Mesenchymal stem cell (in vitro differentiated cells and primary cell): ENCODE measurements at regions not wholly inside any gene's neighbourhood (a gene's known extent, or its start where the extent isn't known, plus 50 kb on each side); places are given as distances from the start of the nearest gene placed in this dataset.
A peak's percentile ranks its signal among the peaks of the same experiment; 100 is the strongest.

Experiments
- DNase-seq: peaks from one replicate; pipeline ENCODE4 v3.0.0-alpha.2; 2013
- H2AFZ ChIP-seq: one replicate; pipeline ENCODE4 v1.6.1; 2013; ENCODE audit warnings: low read depth, mild to moderate bottlenecking, control low read depth, inconsistent platforms, low read length, moderate library complexity
- H2AK5ac ChIP-seq: 2 replicates; pipeline ENCODE4 v1.6.1; 2013; ENCODE audit warnings: low read length, moderate library complexity, mild to moderate bottlenecking, inconsistent platforms; ENCODE audit not compliant: severe bottlenecking
- H2BK120ac ChIP-seq: one replicate; pipeline ENCODE4 v1.6.1; 2013; ENCODE audit warnings: low read depth, mild to moderate bottlenecking, inconsistent platforms, low read length, moderate library complexity
- H2BK12ac ChIP-seq, 2 experiments: one replicate each; pipeline ENCODE4 v1.6.1; 2013; ENCODE audit warnings: inconsistent platforms in 2 of 2, low read length in 2 of 2, mild to moderate bottlenecking in 2 of 2, moderate library complexity in 2 of 2, control low read depth in 1 of 2
- H2BK15ac ChIP-seq: one replicate; pipeline ENCODE4 v1.6.1; 2013; ENCODE audit warnings: mild to moderate bottlenecking, low read depth, inconsistent platforms; ENCODE audit not compliant: poor library complexity, severe bottlenecking
- H2BK5ac ChIP-seq: 2 replicates; pipeline ENCODE4 v1.6.1; 2013; ENCODE audit warnings: low read depth, mild to moderate bottlenecking, low read length, control low read depth, inconsistent platforms; ENCODE audit not compliant: poor library complexity, severe bottlenecking
- H3K14ac ChIP-seq, 2 experiments: one replicate each; pipeline ENCODE4 v1.6.1; 2013; ENCODE audit warnings: inconsistent platforms in 2 of 2, low read length in 2 of 2, control low read depth in 1 of 2, mild to moderate bottlenecking in 1 of 2, moderate library complexity in 1 of 2
- H3K18ac ChIP-seq, 2 experiments: one replicate each; pipeline ENCODE4 v1.6.1; 2013; ENCODE audit warnings: inconsistent platforms in 2 of 2, low read length in 2 of 2, control low read depth in 1 of 2, low read depth in 1 of 2, mild to moderate bottlenecking in 1 of 2
- H3K23ac ChIP-seq, 2 experiments: one replicate each; pipeline ENCODE4 v1.6.1; 2013; ENCODE audit warnings: inconsistent platforms in 2 of 2, low read length in 2 of 2, mild to moderate bottlenecking in 2 of 2, moderate library complexity in 2 of 2, control low read depth in 1 of 2
- H3K27ac ChIP-seq: 2 replicates; pipeline ENCODE4 v1.5.1; 2013; ENCODE audit warnings: mild to moderate bottlenecking, moderate library complexity, low read length, control low read depth, inconsistent platforms; ENCODE audit not compliant: poor library complexity, severe bottlenecking
- H3K27me3 ChIP-seq, 2 experiments: 2 replicates each; pipeline versions ENCODE4 v1.6.1 to v1.7.0; 2013; ENCODE audit warnings: low read length in 2 of 2, mild to moderate bottlenecking in 2 of 2, moderate library complexity in 2 of 2, control low read depth in 1 of 2, inconsistent platforms in 1 of 2; ENCODE audit not compliant: control insufficient read depth in 1 of 2, insufficient read depth in 1 of 2
- H3K36me3 ChIP-seq, 2 experiments: 2 replicates each; pipeline versions ENCODE4 v1.6.1 to v1.7.0; 2013; ENCODE audit warnings: low read length in 2 of 2, control low read depth in 1 of 2, inconsistent platforms in 1 of 2, low read depth in 1 of 2, mild to moderate bottlenecking in 1 of 2; ENCODE audit not compliant: insufficient read depth in 2 of 2, control insufficient read depth in 1 of 2
- H3K4ac ChIP-seq, 2 experiments: one replicate each; pipeline ENCODE4 v1.6.1; 2013; ENCODE audit warnings: inconsistent platforms in 2 of 2, low read length in 2 of 2, mild to moderate bottlenecking in 2 of 2, moderate library complexity in 2 of 2, control low read depth in 1 of 2, low read depth in 1 of 2
- H3K4me1 ChIP-seq: 2 replicates; pipeline ENCODE4 v1.6.1; 2013; ENCODE audit warnings: low read depth, low read length, control low read depth; ENCODE audit not compliant: control insufficient read depth, insufficient read depth
- H3K4me2 ChIP-seq: 2 replicates; pipeline ENCODE4 v1.6.1; 2013; ENCODE audit warnings: low read length, mild to moderate bottlenecking, inconsistent platforms; ENCODE audit not compliant: poor library complexity, severe bottlenecking
- H3K4me3 ChIP-seq, 2 experiments: 2 replicates each; pipeline versions ENCODE4 v1.5.1 to v1.7.0; 2013; ENCODE audit warnings: low read length in 2 of 2, mild to moderate bottlenecking in 2 of 2, control low read depth in 1 of 2, low read depth in 1 of 2; ENCODE audit not compliant: insufficient read depth in 1 of 2
- H3K79me1 ChIP-seq: replicated peaks from 2 replicates; pipeline ENCODE4 v1.6.1; 2013; ENCODE audit warnings: mild to moderate bottlenecking, control low read depth, low read length, inconsistent platforms; ENCODE audit not compliant: poor library complexity, severe bottlenecking
- H3K9ac ChIP-seq: 2 replicates; pipeline ENCODE4 v1.7.0; 2013; ENCODE audit warnings: mild to moderate bottlenecking, low read length, moderate library complexity
- H3K9me3 ChIP-seq: 2 replicates; pipeline ENCODE4 v1.7.0; 2013; ENCODE audit warnings: mild to moderate bottlenecking, low read length; ENCODE audit not compliant: control insufficient read depth
- H4K8ac ChIP-seq: one replicate; pipeline ENCODE4 v1.6.1; 2013; ENCODE audit warnings: inconsistent platforms, mild to moderate bottlenecking, low read length, moderate library complexity
- H4K91ac ChIP-seq: one replicate; pipeline ENCODE4 v1.6.1; 2013; ENCODE audit warnings: mild to moderate bottlenecking, low read length, inconsistent platforms
- WGBS: methylation state at CpG from one replicate; pipeline ENCODE4 v1.1.7; 2013; ENCODE audit warnings: mixed read lengths; 5-methylcytosine and 5-hydroxymethylcytosine counted together

DNA sequence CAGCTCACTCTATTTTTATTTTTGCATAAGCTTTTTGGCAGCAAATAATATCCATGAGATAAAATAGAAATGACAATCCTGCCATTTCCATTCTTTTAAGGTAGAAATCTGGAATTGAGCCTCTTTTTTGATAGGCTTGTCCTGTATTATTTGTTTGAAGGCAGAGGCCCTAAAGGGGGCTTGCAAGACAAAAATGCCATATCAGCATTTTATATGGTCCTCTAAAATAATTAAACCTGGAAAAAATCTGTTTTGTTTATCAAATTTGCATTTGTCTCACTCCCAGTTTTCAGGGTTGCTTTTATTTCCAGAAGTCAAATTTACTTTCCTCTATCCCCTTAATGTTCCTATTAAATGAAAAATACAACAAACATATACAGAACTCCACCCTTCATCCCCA lies 134.9 kb upstream of the GAP43 start:
- Histone ChIP-seq H3K18ac (no peak overlapping the region), H3K4me2 (no peak overlapping the region), H3K27ac (no peak overlapping the region), H2BK12ac (no peak overlapping the region), H3K27me3 (peaks cover 0 to 3% of the 10 kb centered on the region in 2 experiments), H4K8ac (no peak overlapping the region), H3K23ac (no peak overlapping the region), H3K4me3 (no peak overlapping the region), H4K91ac (no peak overlapping the region), H3K14ac (no peak overlapping the region), H2BK15ac (no peak overlapping the region), H3K36me3 (no peaks in the 10 kb centered on the region), H3K79me1 (no peaks in the 10 kb centered on the region), H3K9ac (no peak overlapping the region), H2BK5ac (no peak overlapping the region), H3K9me3 (no peaks in the 10 kb centered on the region), H3K4ac (no peak overlapping the region), H3K4me1 (no peaks in the 10 kb centered on the region), H2AFZ (no peak overlapping the region), H2AK5ac (no peak overlapping the region), H2BK120ac (no peak overlapping the region)
- no peak for DNase-seq

DNA sequence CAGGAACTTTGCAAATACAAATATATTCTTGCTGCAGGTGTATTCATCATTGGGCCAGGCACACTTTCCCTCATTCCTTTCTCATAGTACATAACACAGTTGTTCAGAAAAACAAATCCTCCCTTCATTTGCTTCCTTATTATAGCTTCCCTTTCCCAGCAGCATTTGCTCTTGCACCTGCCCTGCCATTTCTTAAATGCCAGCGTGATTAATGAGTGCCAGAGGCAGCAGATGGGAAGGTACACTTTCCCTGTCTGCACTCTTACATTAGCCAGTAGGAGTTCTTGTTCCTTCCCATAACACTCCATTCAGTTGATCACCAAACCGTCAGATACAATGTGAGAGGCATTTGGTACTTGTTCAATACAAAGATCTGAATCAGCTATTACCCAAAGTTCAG lies 128.5 kb upstream of the GAP43 start:
- Histone ChIP-seq H3K4me2 (no peak overlapping the region), H3K27me3 (no peaks in the 10 kb centered on the region), H3K27ac (no peak overlapping the region), H3K14ac (no peak overlapping the region), H3K4ac (no peak overlapping the region), H3K36me3 (no peaks in the 10 kb centered on the region), H3K4me3 (no peak overlapping the region), H2AFZ (no peak overlapping the region), H2BK5ac (no peak overlapping the region), H3K9ac (no peak overlapping the region), H3K18ac (no peak overlapping the region), H2BK120ac (no peak overlapping the region), H3K4me1 (no peaks in the 10 kb centered on the region), H3K79me1 (no peaks in the 10 kb centered on the region), H4K8ac (no peak overlapping the region), H2BK12ac (no peak overlapping the region), H3K9me3 (peaks cover 6% of the 10 kb centered on the region), H4K91ac (no peak overlapping the region), H3K23ac (no peak overlapping the region), H2BK15ac (no peak overlapping the region), H2AK5ac (no peak overlapping the region)
- DNase-seq = no peak
- 81% methylated on average over 2 of the region's 2 CpGs for WGBS

DNA sequence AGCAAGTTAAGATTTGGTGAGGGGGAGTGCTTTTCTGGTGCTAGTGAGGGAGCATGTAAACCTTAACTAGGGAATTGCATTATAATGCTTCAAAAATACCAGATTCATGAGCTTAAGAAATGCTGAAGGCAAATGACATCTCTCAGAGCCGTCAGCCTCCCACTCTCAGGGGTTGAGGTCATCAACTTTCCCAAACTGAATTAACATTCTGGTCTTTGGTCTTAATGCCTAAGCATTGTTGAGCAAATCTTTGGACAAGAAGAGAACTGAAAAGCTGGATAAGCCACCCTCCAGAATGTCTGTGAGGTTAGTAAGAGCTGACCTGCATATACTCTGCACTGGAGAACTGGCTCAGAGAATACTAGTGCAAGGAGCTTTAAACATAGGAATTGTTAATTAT lies 124.9 kb upstream of the GAP43 start:
- Histone ChIP-seq H3K4ac (no peak overlapping the region), H2AK5ac (no peak overlapping the region), H4K8ac (no peak overlapping the region), H3K9me3 (peaks cover 6% of the 10 kb centered on the region), H3K27me3 (peaks cover 0 to 3% of the 10 kb centered on the region in 2 experiments), H2BK15ac (no peak overlapping the region), H3K4me3 (no peak overlapping the region), H3K14ac (no peak overlapping the region), H3K27ac (no peak overlapping the region), H3K36me3 (no peaks in the 10 kb centered on the region), H2BK12ac (no peak overlapping the region), H3K4me1 (no peaks in the 10 kb centered on the region), H4K91ac (no peak overlapping the region), H2BK120ac (no peak overlapping the region), H2AFZ (no peak overlapping the region), H3K18ac (no peak overlapping the region), H3K23ac (no peak overlapping the region), H2BK5ac (no peak overlapping the region), H3K79me1 (no peaks in the 10 kb centered on the region), H3K4me2 (no peak overlapping the region), H3K9ac (no peak overlapping the region)
- WGBS = 90% methylated on average over 1 of the region's 1 CpG
- no peak for DNase-seq

DNA sequence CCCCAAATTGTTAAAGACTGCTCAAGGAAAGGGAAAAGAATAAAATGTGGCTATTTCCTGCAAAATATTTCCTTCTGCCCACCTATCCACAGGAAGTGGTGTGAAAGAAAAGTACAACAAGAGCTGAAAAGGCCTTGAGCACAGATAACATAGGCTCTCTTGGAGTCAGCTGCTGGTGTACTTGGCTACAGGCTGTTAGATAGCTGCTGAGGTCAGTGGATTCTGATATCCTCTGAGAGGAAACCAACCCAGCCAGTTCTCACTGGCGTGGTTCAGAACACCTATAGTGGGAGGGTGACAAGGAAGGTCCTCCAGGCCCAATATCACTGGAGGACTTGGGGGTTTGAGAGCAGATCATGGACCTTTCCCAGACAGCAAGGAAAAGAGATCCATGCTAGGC lies 124.4 kb upstream of the GAP43 start:
- 85% methylated on average over 1 of the region's 1 CpG for WGBS
- H3K14ac ChIP-seq = no peak overlapping the region
- H2BK120ac ChIP-seq = no peak overlapping the region
- H3K18ac ChIP-seq = no peak overlapping the region
- H4K8ac ChIP-seq = no peak overlapping the region
- H2AK5ac ChIP-seq = no peak overlapping the region
- peak overlapping the region in 1 of 2 experiments; percentile 28 for H3K4ac ChIP-seq
- H3K79me1 ChIP-seq = no peaks in the 10 kb centered on the region
- no peak overlapping the region for H3K4me2 ChIP-seq
- no peak overlapping the region for H2BK5ac ChIP-seq
- H3K23ac ChIP-seq = no peak overlapping the region
- no peak overlapping the region for H3K9ac ChIP-seq
- no peak overlapping the region for H2BK12ac ChIP-seq
- DNase-seq = no peak
- H3K4me3 ChIP-seq = no peak overlapping the region
- no peak overlapping the region for H2BK15ac ChIP-seq
- no peak overlapping the region for H4K91ac ChIP-seq
- H2AFZ ChIP-seq = no peak overlapping the region
- H3K27ac ChIP-seq = no peak overlapping the region
- no peaks in the 10 kb centered on the region for H3K36me3 ChIP-seq
- H3K4me1 ChIP-seq = no peaks in the 10 kb centered on the region
- H3K9me3 ChIP-seq = peaks cover 6% of the 10 kb centered on the region
- peaks cover 0 to 3% of the 10 kb centered on the region in 2 experiments for H3K27me3 ChIP-seq
